GM12872 (cell line): ENCODE measurements at regions not wholly inside any gene's neighbourhood (a gene's known extent, or its start where the extent isn't known, plus 50 kb on each side); places are given as distances from the start of the nearest gene placed in this dataset.

ENCODE experiments used
- CTCF ChIP-seq: IDR thresholded peaks from 3 replicates; pipeline ENCODE4 v1.5.1; 2011; ENCODE audit warnings: low read depth, mild to moderate bottlenecking, low read length, moderate library complexity; ENCODE audit not compliant: insufficient read depth

- no peak for TF ChIP-seq CTCF
Measured at GRCh38 chr9:102309379-102309778, 570.9 kb upstream of the GRIN3A start.

- no peak for TF ChIP-seq CTCF
Measured at GRCh38 chr9:102295188-102295587, 556.7 kb upstream of the GRIN3A start.

GRCh38 chr9:102273952-102274351, 535.5 kb upstream of the GRIN3A start:
- TF ChIP-seq CTCF = no peak

- TF ChIP-seq CTCF = no peak
Measured at GRCh38 chr9:102253099-102253498, 514.7 kb upstream of the GRIN3A start.

GRCh38 chr9:102244916-102245315, 506.5 kb upstream of the GRIN3A start:
- TF ChIP-seq CTCF = no peak

GRCh38 chr9:102237520-102237919, 499.1 kb upstream of the GRIN3A start:
- no peak for TF ChIP-seq CTCF

GRCh38 chr9:102237094-102237493, 498.6 kb upstream of the GRIN3A start:
- TF ChIP-seq CTCF = no peak
